Osteoblast (primary cell): ENCODE measurements at regions not wholly inside any gene's neighbourhood (a gene's known extent, or its start where the extent isn't known, plus 50 kb on each side); places are given as distances from the start of the nearest gene placed in this dataset.

Experiments
- DNase-seq: peaks from one replicate; pipeline ENCODE4 v3.0.0; 2011; ENCODE audit warnings: low spot score, mixed read lengths; ENCODE audit not compliant: insufficient read length; ENCODE audit errors: missing footprints
- H2AFZ ChIP-seq: 2 replicates; pipeline ENCODE4 v1.6.0; 2011; ENCODE audit warnings: mild to moderate bottlenecking, low read length
- H3K27ac ChIP-seq: 2 replicates; pipeline ENCODE4 v1.5.1; 2011; ENCODE audit warnings: mild to moderate bottlenecking, low read depth, low read length, moderate library complexity
- H3K27me3 ChIP-seq: 2 replicates; pipeline ENCODE4 v1.6.0; 2012; ENCODE audit warnings: mild to moderate bottlenecking, control low read depth, inconsistent platforms, low read length, moderate library complexity; ENCODE audit not compliant: insufficient read depth
- H3K36me3 ChIP-seq: 2 replicates; pipeline ENCODE4 v1.5.1; 2011; ENCODE audit warnings: mild to moderate bottlenecking, low read length, control low read depth, moderate library complexity; ENCODE audit not compliant: insufficient read depth
- H3K4me1 ChIP-seq: 2 replicates; pipeline ENCODE4 v1.5.1; 2011; ENCODE audit warnings: mild to moderate bottlenecking, low read length, control low read depth, moderate library complexity; ENCODE audit not compliant: insufficient read depth
- H3K4me2 ChIP-seq: 2 replicates; pipeline ENCODE4 v1.6.0; 2011; ENCODE audit warnings: mild to moderate bottlenecking, low read length; ENCODE audit not compliant: insufficient read depth
- H3K4me3 ChIP-seq: fragments of 200-600 bp; sonication (generic); 3 replicates; pipeline ENCODE4 v1.5.1; 2012; ENCODE audit warnings: mild to moderate bottlenecking, low read length, inconsistent platforms; ENCODE audit not compliant: insufficient read depth
- H3K79me2 ChIP-seq: 2 replicates; pipeline ENCODE4 v1.6.0; 2012; ENCODE audit warnings: mild to moderate bottlenecking, low read length, control low read depth, inconsistent platforms; ENCODE audit not compliant: insufficient read depth
- H3K9me3 ChIP-seq: 2 replicates; pipeline ENCODE4 v1.5.1; 2011; ENCODE audit warnings: low read depth, low read length, control low read depth
- H4K20me1 ChIP-seq: 2 replicates; pipeline ENCODE4 v1.6.0; 2012; ENCODE audit warnings: mild to moderate bottlenecking, low read length, control low read depth; ENCODE audit not compliant: insufficient read depth
- CTCF ChIP-seq: IDR thresholded peaks from 2 replicates; pipeline ENCODE4 v1.5.1; 2011; ENCODE audit warnings: mild to moderate bottlenecking, low read depth, low read length, moderate library complexity; ENCODE audit errors: extremely low read depth

GRCh38 chr10:10658172-10658785 lies 359.4 kb upstream of the CELF2 start:
- Histone ChIP-seq H3K9me3 (no peaks in the 10 kb centered on the region), H3K4me1 (no peaks in the 10 kb centered on the region), H3K4me2 (no peak overlapping the region), H3K36me3 (no peaks in the 10 kb centered on the region), H4K20me1 (no peaks in the 10 kb centered on the region), H3K4me3 (no peak overlapping the region), H3K27me3 (no peaks in the 10 kb centered on the region), H2AFZ (no peak overlapping the region), H3K27ac (no peak overlapping the region), H3K79me2 (no peaks in the 10 kb centered on the region)
- no peak for TF ChIP-seq CTCF
- DNase-seq = no peak

- Histone ChIP-seq H3K36me3 (no peaks in the 10 kb centered on the region), H3K4me1 (no peaks in the 10 kb centered on the region), H3K79me2 (no peaks in the 10 kb centered on the region), H3K9me3 (no peaks in the 10 kb centered on the region), H2AFZ (no peak overlapping the region), H3K27me3 (no peaks in the 10 kb centered on the region), H3K27ac (no peak overlapping the region), H3K4me3 (no peak overlapping the region), H3K4me2 (no peak overlapping the region), H4K20me1 (no peaks in the 10 kb centered on the region)
- no peak for DNase-seq
- no peak for TF ChIP-seq CTCF
Observed at GRCh38 chr10:10660054-10660453, 357.6 kb upstream of the CELF2 start.

GRCh38 chr10:10661176-10661575 lies 356.5 kb upstream of the CELF2 start:
- H2AFZ ChIP-seq = no peak overlapping the region
- H3K79me2 ChIP-seq = no peaks in the 10 kb centered on the region
- no peaks in the 10 kb centered on the region for H3K27me3 ChIP-seq
- H3K4me3 ChIP-seq = no peak overlapping the region
- H4K20me1 ChIP-seq = no peaks in the 10 kb centered on the region
- DNase-seq = no peak
- no peaks in the 10 kb centered on the region for H3K4me1 ChIP-seq
- H3K9me3 ChIP-seq = no peaks in the 10 kb centered on the region
- TF ChIP-seq CTCF = no peak
- H3K36me3 ChIP-seq = no peaks in the 10 kb centered on the region
- no peak overlapping the region for H3K27ac ChIP-seq
- no peak overlapping the region for H3K4me2 ChIP-seq

- DNase-seq = no peak
- Histone ChIP-seq H3K4me2 (no peak overlapping the region), H3K9me3 (no peaks in the 10 kb centered on the region), H3K79me2 (no peaks in the 10 kb centered on the region), H4K20me1 (no peaks in the 10 kb centered on the region), H3K4me1 (no peaks in the 10 kb centered on the region), H3K27ac (no peak overlapping the region), H3K4me3 (no peak overlapping the region), H3K27me3 (no peaks in the 10 kb centered on the region), H3K36me3 (no peaks in the 10 kb centered on the region), H2AFZ (no peak overlapping the region)
- no peak for TF ChIP-seq CTCF
Observed at GRCh38 chr10:10662716-10663408, 354.8 kb upstream of the CELF2 start.
